PFSK-1 (cell line): ENCODE measurements at regions not wholly inside any gene's neighbourhood (a gene's known extent, or its start where the extent isn't known, plus 50 kb on each side); places are given as distances from the start of the nearest gene placed in this dataset.

Experiments
- FOXP2 ChIP-seq: optimal IDR thresholded peaks from 2 replicates; pipeline ENCODE3; 2011; ENCODE audit warnings: borderline replicate concordance, control low read depth, inconsistent platforms; ENCODE audit not compliant: insufficient read depth; ENCODE audit errors: extremely low read length, extremely low read depth
- POLR2AphosphoS5 ChIP-seq: IDR thresholded peaks from 2 replicates; pipeline ENCODE4 v1.6.1; 2012; ENCODE audit warnings: low read depth, mild to moderate bottlenecking, control low read depth, low read length, moderate library complexity
- REST ChIP-seq, 2 experiments: IDR thresholded peaks; 2 replicates each; pipeline versions ENCODE4 v1.6.1 to v1.8.0; 2011 to 2012; ENCODE audit warnings: low read depth in 2 of 2, low read length in 2 of 2, control low read depth in 1 of 2, inconsistent platforms in 1 of 2, mild to moderate bottlenecking in 1 of 2, moderate library complexity in 1 of 2; ENCODE audit not compliant: insufficient read depth in 1 of 2
- SIN3A ChIP-seq: IDR thresholded peaks from 2 replicates; pipeline ENCODE4 v1.6.1; 2012; ENCODE audit warnings: mild to moderate bottlenecking, low read length, moderate library complexity, borderline replicate concordance; ENCODE audit not compliant: insufficient read depth
- TAF1 ChIP-seq: IDR thresholded peaks from 2 replicates; pipeline ENCODE4 v1.6.1; 2012; ENCODE audit warnings: low read length, control low read depth, borderline replicate concordance; ENCODE audit not compliant: insufficient read depth

- no peak for TF ChIP-seq FOXP2
- TF ChIP-seq SIN3A = no peak
- TF ChIP-seq TAF1 = no peak
- no peak for TF ChIP-seq POLR2AphosphoS5
- no peak for TF ChIP-seq REST (IDR thresholded peaks at IDR 0.05; ENCODE audit: insufficient read depth in 1 of 2, low read depth in 2 of 2, low read length in 2 of 2)
These were observed 74.3 kb downstream of the ACTBL2 start for GRCh38 chr5:57408285-57408684.

GRCh38 chr5:57407391-57407790 is 75.2 kb downstream of the ACTBL2 start:
- TF ChIP-seq TAF1 (no peak), SIN3A (no peak), REST (IDR thresholded peaks at IDR 0.05; ENCODE audit: insufficient read depth in 1 of 2, low read depth in 2 of 2, low read length in 2 of 2) (no peak), FOXP2 (no peak), POLR2AphosphoS5 (no peak)

- TF ChIP-seq TAF1 (no peak), SIN3A (no peak), REST (IDR thresholded peaks at IDR 0.05; ENCODE audit: insufficient read depth in 1 of 2, low read depth in 2 of 2, low read length in 2 of 2) (no peak), POLR2AphosphoS5 (no peak), FOXP2 (no peak)
These were observed 76.0 kb downstream of the ACTBL2 start for GRCh38 chr5:57406641-57407040.

- no peak for TF ChIP-seq POLR2AphosphoS5
- TF ChIP-seq REST (IDR thresholded peaks at IDR 0.05; ENCODE audit: insufficient read depth in 1 of 2, low read depth in 2 of 2, low read length in 2 of 2) = no peak
- no peak for TF ChIP-seq SIN3A
- TF ChIP-seq FOXP2 = no peak
- no peak for TF ChIP-seq TAF1
These were observed 76.6 kb downstream of the ACTBL2 start for GRCh38 chr5:57405984-57406383.

GRCh38 chr5:57402761-57403160 is 79.8 kb downstream of the ACTBL2 start:
- TF ChIP-seq FOXP2 (no peak), TAF1 (no peak), POLR2AphosphoS5 (no peak), REST (IDR thresholded peaks at IDR 0.05; ENCODE audit: insufficient read depth in 1 of 2, low read depth in 2 of 2, low read length in 2 of 2) (no peak), SIN3A (no peak)
